HPDE6-E6E7 (cell line): ENCODE measurements at regions not wholly inside any gene's neighbourhood (a gene's known extent, or its start where the extent isn't known, plus 50 kb on each side); places are given as distances from the start of the nearest gene placed in this dataset.
"Not testable (repeated sequence)": the region's sequence is repeated elsewhere in the genome, so short reads cannot be mapped to it uniquely, and the experiment has no call there.

Source experiments
- DNase-seq: peaks from one replicate; pipeline ENCODE4 v3.0.0; 2011; ENCODE audit warnings: missing footprints; ENCODE audit errors: extremely low spot score

- DNase-seq, result no peak
These were observed 379.9 kb upstream of the PDE3A start for GRCh38 chr12:19988459-19988873.

- no peak for DNase-seq
These were observed 379.4 kb upstream of the PDE3A start for GRCh38 chr12:19988948-19989347.

- no peak for DNase-seq
These were observed 377.2 kb upstream of the PDE3A start for GRCh38 chr12:19991146-19991545.

GRCh38 chr12:19992311-19992710 is 376.0 kb upstream of the PDE3A start:
- DNase-seq, result no peak

- DNase-seq, result no peak
These were observed 373.4 kb upstream of the PDE3A start for GRCh38 chr12:19994968-19995367.

GRCh38 chr12:19997656-19998400 is 370.5 kb upstream of the PDE3A start:
- no peak for DNase-seq

GRCh38 chr12:19998411-19998810 is 369.9 kb upstream of the PDE3A start:
- no peak for DNase-seq

- DNase-seq, result no peak
These were observed 369.2 kb upstream of the PDE3A start for GRCh38 chr12:19998961-19999804.

GRCh38 chr12:19999805-20000138 is 368.6 kb upstream of the PDE3A start:
- no peak for DNase-seq

- no peak for DNase-seq
These were observed 368.0 kb upstream of the PDE3A start for GRCh38 chr12:20000229-20000849.

- no peak for DNase-seq
These were observed 365.1 kb upstream of the PDE3A start for GRCh38 chr12:20003252-20003651.

- no peak for DNase-seq
These were observed 363.4 kb upstream of the PDE3A start for GRCh38 chr12:20004952-20005351.

GRCh38 chr12:20006871-20007730 is 361.2 kb upstream of the PDE3A start:
- no peak for DNase-seq

GRCh38 chr12:20009965-20010364 is 358.4 kb upstream of the PDE3A start:
- DNase-seq, result not testable (repeated sequence)

GRCh38 chr12:20011200-20011599 is 357.1 kb upstream of the PDE3A start:
- no peak for DNase-seq

- no peak for DNase-seq
These were observed 350.5 kb upstream of the PDE3A start for GRCh38 chr12:20017802-20018201.

GRCh38 chr12:20018406-20018805 is 349.9 kb upstream of the PDE3A start:
- no peak for DNase-seq

- no peak for DNase-seq
These were observed 344.1 kb upstream of the PDE3A start for GRCh38 chr12:20024194-20024593.

GRCh38 chr12:20028033-20028432 is 340.3 kb upstream of the PDE3A start:
- DNase-seq, result no peak

- no peak for DNase-seq
These were observed 337.5 kb upstream of the PDE3A start for GRCh38 chr12:20030826-20031225.

- no peak for DNase-seq
These were observed 328.8 kb upstream of the PDE3A start for GRCh38 chr12:20039562-20039961.

- DNase-seq, result no peak
These were observed 328.2 kb upstream of the PDE3A start for GRCh38 chr12:20040184-20040583.
